PC-9 (cell line): ENCODE measurements at regions not wholly inside any gene's neighbourhood (a gene's known extent, or its start where the extent isn't known, plus 50 kb on each side); places are given as distances from the start of the nearest gene placed in this dataset.

ENCODE experiments used
- BruUV-seq: library from RNA; stranded (reverse); fragments of 400-500 nt; replicated peaks from 2 replicates; lab custom pipeline; 2021; lab: Mats Ljungman, UMichigan
- CTCF ChIA-PET: fragments of 300-600 bp; sonication (Branson Sonifier 250); formaldehyde crosslinking; loops from one replicate; lab custom pipeline; 2022; ENCODE audit warnings: antibody characterized with exemption; lab: Charles Lee
- POLR2A ChIA-PET: fragments of 300-600 bp; sonication (Branson Sonifier 250); formaldehyde crosslinking; loops from one replicate; lab custom pipeline; 2022; ENCODE audit warnings: antibody characterized with exemption; ENCODE audit not compliant: unreplicated experiment; lab: Charles Lee
- DNase-seq, 2 experiments: peaks; one replicate each; pipeline versions ENCODE4 v3.0.0 to v3.0.0-alpha.2; 2015 to 2022; ENCODE audit warnings: mixed read lengths in 1 of 2
- H2AFZ ChIP-seq: fragments of 200-600 bp; sonication (generic); 2 replicates; pipeline ENCODE4 v1.8.1; 2017; ENCODE audit warnings: antibody characterized with exemption
- H3F3A ChIP-seq: fragments of 200-600 bp; sonication (generic); 2 replicates; pipeline ENCODE4 v1.8.1; 2017; ENCODE audit warnings: antibody characterized with exemption, mild to moderate bottlenecking, low read depth; ENCODE audit not compliant: insufficient read depth
- H3K27ac ChIP-seq: fragments of 200-600 bp; sonication (generic); 2 replicates; pipeline ENCODE4 v1.6.1; 2016; ENCODE audit warnings: mixed run types
- H3K27me3 ChIP-seq: fragments of 200-600 bp; sonication (generic); 2 replicates; pipeline ENCODE4 v1.6.1; 2016; ENCODE audit warnings: low read depth, mixed run types; ENCODE audit not compliant: insufficient read depth
- H3K36me3 ChIP-seq: fragments of 200-600 bp; sonication (generic); 2 replicates; pipeline ENCODE4 v1.6.1; 2016; ENCODE audit warnings: low read depth, mixed run types
- H3K4me1 ChIP-seq: fragments of 200-600 bp; sonication (generic); replicated peaks from 2 replicates; pipeline ENCODE4 v1.6.1; 2016; ENCODE audit warnings: mixed run types; ENCODE audit not compliant: insufficient read depth
- H3K4me2 ChIP-seq: fragments of 200-600 bp; sonication (generic); 2 replicates; pipeline ENCODE4 v1.6.1; 2017; ENCODE audit warnings: mixed run types
- H3K4me3 ChIP-seq: fragments of 200-600 bp; sonication (generic); 2 replicates; pipeline ENCODE4 v1.6.1; 2016; ENCODE audit warnings: mixed run types
- H3K79me2 ChIP-seq: fragments of 200-600 bp; sonication (generic); 2 replicates; pipeline ENCODE4 v1.6.1; 2017; ENCODE audit warnings: low read depth, mixed run types
- H3K9me2 ChIP-seq: fragments of 200-600 bp; sonication (generic); 2 replicates; pipeline ENCODE4 v1.8.1; 2017; ENCODE audit warnings: mild to moderate bottlenecking; ENCODE audit not compliant: insufficient read depth
- H3K9me3 ChIP-seq: fragments of 200-600 bp; sonication (generic); 2 replicates; pipeline ENCODE4 v1.8.1; 2016; ENCODE audit warnings: low read depth; ENCODE audit not compliant: insufficient read depth
- H4K20me1 ChIP-seq: fragments of 200-600 bp; sonication (generic); 2 replicates; pipeline ENCODE4 v1.8.1; 2017; ENCODE audit not compliant: insufficient read depth
- EZH2 ChIP-seq: fragments of 200-600 bp; sonication (generic); IDR thresholded peaks from 2 replicates; pipeline ENCODE4 v1.8.0; 2017; ENCODE audit warnings: antibody characterized with exemption, low read depth
- intact Hi-C: fragments of 100-400 bp; cut with micrococcal nuclease; formaldehyde crosslinking; loops from one replicate; pipeline ENCODE4 v1.10.0; 2022; ENCODE audit not compliant: unreplicated experiment
- TF ChIP-seq, protein P1 (sequence below): fragments of 200-600 bp; sonication (generic); conservative IDR thresholded peaks from 2 replicates; pipeline ENCODE4 v1.6.1; 2017; ENCODE audit warnings: mixed run types, antibody characterized with exemption, mild to moderate bottlenecking, moderate library complexity

DNA sequence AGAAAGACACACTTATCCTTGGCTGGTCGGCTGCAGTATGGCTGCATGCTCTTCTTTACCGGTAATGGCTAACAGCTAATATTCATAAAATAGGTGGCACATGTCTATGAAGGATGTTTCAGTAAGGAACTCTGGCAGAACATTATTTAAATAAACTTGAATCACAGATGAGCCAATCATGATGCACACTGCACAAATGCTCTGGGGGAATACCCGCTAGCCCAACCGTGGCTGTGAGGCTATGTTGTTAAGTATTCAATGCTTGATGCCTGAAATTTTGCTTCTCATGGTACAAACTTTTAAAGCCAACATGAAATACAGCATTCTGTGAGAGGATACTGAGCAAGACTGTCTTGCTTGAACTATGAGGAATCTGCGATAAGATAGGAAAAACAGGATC lies 505.8 kb downstream of the ZEB2 start:
- Histone ChIP-seq H3K4me3 (no peak overlapping the region), H3K27me3 (no peaks in the 10 kb centered on the region), H2AFZ (no peak overlapping the region), H4K20me1 (no peaks in the 10 kb centered on the region), H3K36me3 (no peaks in the 10 kb centered on the region), H3K9me3 (no peaks in the 10 kb centered on the region), H3K79me2 (no peaks in the 10 kb centered on the region), H3F3A (no peaks in the 10 kb centered on the region), H3K9me2 (no peaks in the 10 kb centered on the region; the same call in 1 of the 2 replicates), H3K4me1 (no peaks in the 10 kb centered on the region), H3K27ac (no peak overlapping the region), H3K4me2 (no peak overlapping the region)
- TF ChIP-seq, protein P1, sequence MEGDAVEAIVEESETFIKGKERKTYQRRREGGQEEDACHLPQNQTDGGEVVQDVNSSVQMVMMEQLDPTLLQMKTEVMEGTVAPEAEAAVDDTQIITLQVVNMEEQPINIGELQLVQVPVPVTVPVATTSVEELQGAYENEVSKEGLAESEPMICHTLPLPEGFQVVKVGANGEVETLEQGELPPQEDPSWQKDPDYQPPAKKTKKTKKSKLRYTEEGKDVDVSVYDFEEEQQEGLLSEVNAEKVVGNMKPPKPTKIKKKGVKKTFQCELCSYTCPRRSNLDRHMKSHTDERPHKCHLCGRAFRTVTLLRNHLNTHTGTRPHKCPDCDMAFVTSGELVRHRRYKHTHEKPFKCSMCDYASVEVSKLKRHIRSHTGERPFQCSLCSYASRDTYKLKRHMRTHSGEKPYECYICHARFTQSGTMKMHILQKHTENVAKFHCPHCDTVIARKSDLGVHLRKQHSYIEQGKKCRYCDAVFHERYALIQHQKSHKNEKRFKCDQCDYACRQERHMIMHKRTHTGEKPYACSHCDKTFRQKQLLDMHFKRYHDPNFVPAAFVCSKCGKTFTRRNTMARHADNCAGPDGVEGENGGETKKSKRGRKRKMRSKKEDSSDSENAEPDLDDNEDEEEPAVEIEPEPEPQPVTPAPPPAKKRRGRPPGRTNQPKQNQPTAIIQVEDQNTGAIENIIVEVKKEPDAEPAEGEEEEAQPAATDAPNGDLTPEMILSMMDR, result no peak
- TF ChIP-seq EZH2, result no peak
- ChIA-PET POLR2A (no interaction called here), CTCF (no interaction called here)
- DNase-seq, result no peak
- no TSS peak for BruUV-seq
- intact Hi-C loops, result no loop called here

DNA sequence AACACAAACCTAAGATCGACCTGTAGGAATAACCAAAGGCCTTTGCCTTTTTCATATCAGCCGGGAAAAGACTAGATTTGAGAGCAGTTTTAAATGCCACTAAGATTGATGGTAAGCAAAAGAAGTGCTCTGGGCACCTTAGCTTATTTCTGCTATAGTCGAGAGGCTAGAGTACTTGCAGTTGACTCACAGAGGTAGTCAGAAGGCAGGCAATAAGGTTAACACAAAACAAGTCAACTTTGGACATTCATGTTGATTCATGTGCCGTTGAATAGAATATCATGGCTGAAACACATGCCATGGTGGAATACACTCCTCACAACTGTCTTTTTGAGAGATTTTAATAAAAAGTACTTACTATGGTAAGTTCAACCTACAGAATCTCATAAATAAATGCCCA lies 507.6 kb downstream of the ZEB2 start:
- Histone ChIP-seq H3K4me3 (no peak overlapping the region), H3K4me1 (no peaks in the 10 kb centered on the region), H4K20me1 (no peaks in the 10 kb centered on the region), H3K4me2 (no peak overlapping the region), H3K36me3 (no peaks in the 10 kb centered on the region), H3K27ac (no peak overlapping the region), H3K9me2 (no peaks in the 10 kb centered on the region; the same call in 1 of the 2 replicates), H3K27me3 (no peaks in the 10 kb centered on the region), H3K79me2 (no peaks in the 10 kb centered on the region), H3F3A (no peaks in the 10 kb centered on the region), H3K9me3 (no peaks in the 10 kb centered on the region), H2AFZ (no peak overlapping the region)
- ChIA-PET CTCF (interaction anchor here (0.7 kb wide), 1 partner anchor 435 kb away, joined by 3 read pairs; no protein-coding TSS in a partner anchor), POLR2A (no interaction called here)
- DNase-seq, result no peak
- TF ChIP-seq EZH2, result no peak
- TF ChIP-seq, protein P1, result no peak
- BruUV-seq, result no TSS peak
- intact Hi-C loops, result no loop called here

DNA sequence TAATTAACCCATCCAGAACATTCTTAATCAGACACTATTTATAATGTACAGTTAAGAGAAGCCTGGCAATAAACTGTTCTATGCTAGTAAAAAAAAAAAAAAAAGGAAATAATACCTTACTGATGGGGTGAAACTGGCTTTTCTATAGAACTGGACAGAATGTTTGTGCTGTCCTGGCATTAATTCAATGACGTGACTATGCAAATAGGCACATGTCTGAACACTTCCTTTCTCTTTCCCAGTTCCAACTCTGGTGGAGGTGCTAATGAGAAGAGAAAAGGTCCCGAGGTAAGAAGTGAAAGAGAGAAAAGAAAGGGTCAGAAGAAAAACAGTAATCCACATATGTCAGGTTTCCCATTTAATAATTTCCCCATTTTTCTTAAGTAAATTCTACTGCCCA lies 508.4 kb downstream of the ZEB2 start:
- H3K4me1 ChIP-seq, result no peaks in the 10 kb centered on the region
- no TSS peak for BruUV-seq
- ChIA-PET POLR2A (no interaction called here), CTCF (no interaction called here)
- H3K36me3 ChIP-seq, result no peaks in the 10 kb centered on the region
- H3K9me2 ChIP-seq, result no peaks in the 10 kb centered on the region; the same call in 1 of the 2 replicates
- intact Hi-C loops, result no loop called here
- no peaks in the 10 kb centered on the region for H3F3A ChIP-seq
- H3K79me2 ChIP-seq, result no peaks in the 10 kb centered on the region
- no peaks in the 10 kb centered on the region for H3K27me3 ChIP-seq
- TF ChIP-seq EZH2, result no peak
- TF ChIP-seq, protein P1, result no peak
- H3K9me3 ChIP-seq, result no peaks in the 10 kb centered on the region
- no peak overlapping the region for H3K27ac ChIP-seq
- H4K20me1 ChIP-seq, result no peaks in the 10 kb centered on the region
- DNase-seq, result no peak
- no peak overlapping the region for H3K4me3 ChIP-seq
- H3K4me2 ChIP-seq, result no peak overlapping the region
- no peak overlapping the region for H2AFZ ChIP-seq
